Duodenal mucosa (tissue), 2 donors: ENCODE measurements at regions not wholly inside any gene's neighbourhood (a gene's known extent, or its start where the extent isn't known, plus 50 kb on each side); places are given as distances from the start of the nearest gene placed in this dataset.

Experiments
- H3K27ac ChIP-seq: one replicate; pipeline ENCODE4 v1.7.0; 2013; ENCODE audit warnings: low read depth, low read length
- H3K27me3 ChIP-seq, 2 donors: one replicate each; pipeline ENCODE4 v1.7.0; 2013; ENCODE audit warnings: low read length in 2 of 2, control low read depth in 1 of 2; ENCODE audit not compliant: insufficient read depth in 2 of 2, control insufficient read depth in 1 of 2
- H3K36me3 ChIP-seq, 2 donors: one replicate each; pipeline ENCODE4 v1.7.0; 2013; ENCODE audit warnings: low read length in 2 of 2, control low read depth in 1 of 2; ENCODE audit not compliant: insufficient read depth in 2 of 2, control insufficient read depth in 1 of 2
- H3K4me1 ChIP-seq, 2 donors: one replicate each; pipeline ENCODE4 v1.7.0; 2013; ENCODE audit warnings: low read length in 2 of 2, control low read depth in 1 of 2; ENCODE audit not compliant: insufficient read depth in 2 of 2, control insufficient read depth in 1 of 2
- H3K4me3 ChIP-seq, 2 donors: one replicate each; pipeline ENCODE4 v1.7.0; 2013; ENCODE audit warnings: low read length in 2 of 2, low read depth in 1 of 2
- H3K9ac ChIP-seq, 2 donors: one replicate each; pipeline ENCODE4 v1.7.0; 2013; ENCODE audit warnings: low read length in 2 of 2, low read depth in 1 of 2
- H3K9me3 ChIP-seq, 2 donors: one replicate each; pipeline ENCODE4 v1.7.0; 2013; ENCODE audit warnings: low read length in 2 of 2, control low read depth in 1 of 2; ENCODE audit not compliant: control insufficient read depth in 1 of 2

DNA sequence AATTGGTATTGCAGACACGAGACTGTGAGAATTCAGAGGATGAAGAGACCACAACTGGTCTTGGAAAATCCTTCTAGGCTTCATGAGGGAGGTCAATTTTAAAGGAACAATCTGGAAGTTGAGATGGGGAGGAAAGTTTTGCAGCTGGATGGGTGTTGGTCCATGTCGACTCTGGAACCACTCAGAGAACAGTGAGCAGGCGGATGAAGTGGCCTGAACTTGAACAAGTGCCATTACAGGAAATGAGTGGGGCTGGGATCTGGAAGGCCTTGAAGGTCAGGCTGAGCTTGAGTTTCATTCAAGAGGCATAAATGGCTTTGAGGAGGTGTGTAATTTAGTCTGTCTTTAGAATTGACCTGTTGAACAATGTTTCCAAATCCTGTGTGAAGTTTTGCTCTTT, 140.9 kb downstream of the GALC start:
- Histone ChIP-seq H3K27ac (no peak overlapping the region), H3K9me3 (no peaks in the 10 kb centered on the region), H3K4me3 (no peak overlapping the region), H3K9ac (no peak overlapping the region), H3K36me3 (no peaks in the 10 kb centered on the region), H3K27me3 (no peaks in the 10 kb centered on the region), H3K4me1 (no peaks in the 10 kb centered on the region)

DNA sequence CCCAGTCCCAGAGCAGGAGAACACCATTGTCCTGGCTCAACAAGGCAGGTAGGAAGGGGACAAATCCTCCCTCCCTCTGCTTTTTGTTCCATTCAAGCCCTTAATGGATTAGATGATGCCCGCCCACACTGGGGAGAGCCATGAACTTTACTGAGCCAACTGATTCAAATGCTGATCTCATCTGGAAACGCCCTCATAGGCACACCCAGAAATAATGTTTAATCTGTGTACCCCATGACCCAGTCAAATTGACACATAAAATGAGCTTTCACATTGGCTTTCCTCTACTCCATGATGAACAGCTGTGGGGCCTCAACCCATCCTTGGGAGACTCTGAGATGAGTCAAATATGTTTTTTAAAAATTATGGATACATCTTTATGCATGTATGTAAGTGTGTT, 141.8 kb downstream of the GALC start:
- H3K4me1 ChIP-seq = no peaks in the 10 kb centered on the region
- no peak overlapping the region for H3K9ac ChIP-seq
- H3K9me3 ChIP-seq = no peaks in the 10 kb centered on the region
- H3K4me3 ChIP-seq = no peak overlapping the region
- no peaks in the 10 kb centered on the region for H3K27me3 ChIP-seq
- H3K27ac ChIP-seq = no peak overlapping the region
- no peaks in the 10 kb centered on the region for H3K36me3 ChIP-seq

DNA sequence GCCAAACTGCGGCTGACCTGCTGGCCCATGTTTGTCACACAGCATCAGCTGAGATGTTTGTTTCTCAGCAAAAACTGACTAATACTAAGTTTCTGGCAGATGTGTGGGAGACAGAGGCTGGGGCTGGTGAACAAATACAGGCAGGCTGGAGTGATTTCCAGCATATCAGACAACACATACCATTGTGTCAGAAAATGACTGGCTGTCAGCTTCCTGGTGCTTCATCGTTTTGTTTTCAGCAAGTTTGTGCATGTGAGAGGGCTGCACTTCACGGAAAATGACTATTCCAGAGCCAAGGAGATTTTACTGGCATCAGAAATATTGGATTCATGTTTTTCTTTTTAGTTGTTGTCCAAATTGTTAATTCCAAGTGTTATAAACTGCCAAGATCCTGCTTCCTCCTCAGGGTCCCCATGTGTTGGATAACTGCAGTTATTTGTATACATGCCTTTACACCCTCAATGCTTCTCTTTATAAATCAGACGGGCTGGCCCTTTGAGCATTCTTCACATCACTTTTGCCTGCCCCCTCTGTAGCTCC, 145.7 kb downstream of the GALC start:
- no peaks in the 10 kb centered on the region for H3K36me3 ChIP-seq
- H3K4me1 ChIP-seq = no peaks in the 10 kb centered on the region
- no peak overlapping the region for H3K4me3 ChIP-seq
- no peak overlapping the region for H3K9ac ChIP-seq
- H3K27me3 ChIP-seq = no peaks in the 10 kb centered on the region
- H3K9me3 ChIP-seq = no peaks in the 10 kb centered on the region
- no peak overlapping the region for H3K27ac ChIP-seq

DNA sequence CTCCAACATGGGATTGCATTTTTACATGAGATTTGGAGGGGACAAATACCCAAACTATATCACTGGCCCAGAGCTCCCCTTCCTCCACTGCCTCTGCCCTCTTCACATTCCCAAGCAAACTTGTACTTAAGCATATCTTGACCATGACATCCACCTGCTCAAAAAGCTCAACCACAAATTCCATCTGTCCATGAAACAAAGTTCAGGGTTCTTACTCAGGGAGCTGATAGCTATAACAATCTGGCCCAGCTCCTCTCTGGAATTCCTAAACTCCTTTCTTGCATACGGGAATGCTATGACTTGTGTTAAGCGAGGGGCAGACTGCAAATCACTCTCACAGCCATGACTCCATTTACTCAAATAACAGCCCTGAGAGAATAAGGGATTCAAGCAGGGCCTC, 152.1 kb downstream of the GALC start:
- Histone ChIP-seq H3K27ac (no peak overlapping the region), H3K27me3 (no peaks in the 10 kb centered on the region), H3K4me1 (no peaks in the 10 kb centered on the region), H3K9me3 (no peaks in the 10 kb centered on the region), H3K4me3 (no peak overlapping the region), H3K9ac (no peak overlapping the region), H3K36me3 (no peaks in the 10 kb centered on the region)

DNA sequence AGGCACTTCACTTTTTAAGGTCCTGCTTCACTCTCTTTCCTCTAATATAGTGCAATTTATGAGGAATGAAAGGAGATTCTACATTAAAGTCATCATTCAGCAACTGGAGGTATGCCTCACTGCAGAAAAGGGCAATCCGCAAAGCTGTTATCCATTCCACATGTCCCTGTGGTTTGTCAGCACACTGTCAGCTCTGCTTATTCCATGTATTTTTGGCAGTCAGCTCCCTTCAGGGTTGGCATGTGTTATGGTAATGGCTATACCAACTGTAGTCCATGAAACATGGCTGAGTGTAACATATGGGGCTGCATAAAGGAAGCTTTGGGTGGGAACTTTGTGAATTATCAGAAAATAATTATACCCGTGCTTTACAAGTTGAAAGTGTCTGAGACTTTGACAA, 154.1 kb downstream of the GALC start:
- Histone ChIP-seq H3K4me1 (no peaks in the 10 kb centered on the region), H3K9me3 (no peaks in the 10 kb centered on the region), H3K9ac (no peak overlapping the region), H3K36me3 (no peaks in the 10 kb centered on the region), H3K4me3 (no peak overlapping the region), H3K27ac (no peak overlapping the region), H3K27me3 (no peaks in the 10 kb centered on the region)

DNA sequence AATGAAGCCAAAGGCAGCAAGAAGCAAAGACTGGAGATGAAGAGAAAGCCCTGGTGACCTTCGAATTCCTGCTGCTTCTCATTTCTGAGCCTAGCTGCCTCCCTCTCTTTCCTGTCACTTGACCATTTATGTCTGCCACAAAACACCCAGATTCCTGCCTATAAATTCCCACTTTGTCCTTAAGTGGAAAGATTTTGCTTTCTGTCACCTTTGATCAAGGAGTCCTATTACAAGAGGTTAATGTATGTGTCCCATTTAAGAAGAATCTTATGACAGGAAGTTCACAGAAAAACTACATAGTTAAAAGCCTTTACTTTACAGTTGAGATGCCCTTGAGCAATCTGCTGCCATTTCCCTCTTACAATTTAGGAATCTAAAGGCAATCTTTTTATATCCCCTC, 155.7 kb downstream of the GALC start:
- Histone ChIP-seq H3K36me3 (no peaks in the 10 kb centered on the region), H3K4me3 (no peak overlapping the region), H3K9ac (no peak overlapping the region), H3K27me3 (no peaks in the 10 kb centered on the region), H3K9me3 (no peaks in the 10 kb centered on the region), H3K27ac (no peak overlapping the region), H3K4me1 (no peaks in the 10 kb centered on the region)

DNA sequence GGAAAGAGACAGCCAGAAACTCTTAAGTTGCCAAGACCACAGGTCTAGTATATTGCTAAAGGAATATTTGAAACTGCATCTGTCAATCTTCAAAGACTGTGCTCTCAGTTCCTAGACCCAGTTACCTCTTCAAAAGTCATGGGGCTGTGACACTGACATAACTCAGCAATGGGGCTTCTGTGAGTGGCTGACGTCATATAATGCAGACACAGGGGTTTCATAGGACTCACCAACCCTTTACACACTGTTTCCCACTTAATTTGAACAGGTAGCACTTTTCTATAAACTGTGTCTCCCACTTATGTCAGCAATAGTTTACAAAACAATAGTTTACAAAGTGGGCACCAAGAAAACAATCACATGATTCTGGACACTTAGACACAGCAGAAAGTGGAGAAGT, 158.4 kb downstream of the GALC start:
- no peaks in the 10 kb centered on the region for H3K27me3 ChIP-seq
- no peaks in the 10 kb centered on the region for H3K9me3 ChIP-seq
- H3K27ac ChIP-seq = no peak overlapping the region
- no peak overlapping the region for H3K9ac ChIP-seq
- H3K4me3 ChIP-seq = no peak overlapping the region
- H3K4me1 ChIP-seq = no peaks in the 10 kb centered on the region
- H3K36me3 ChIP-seq = no peaks in the 10 kb centered on the region

DNA sequence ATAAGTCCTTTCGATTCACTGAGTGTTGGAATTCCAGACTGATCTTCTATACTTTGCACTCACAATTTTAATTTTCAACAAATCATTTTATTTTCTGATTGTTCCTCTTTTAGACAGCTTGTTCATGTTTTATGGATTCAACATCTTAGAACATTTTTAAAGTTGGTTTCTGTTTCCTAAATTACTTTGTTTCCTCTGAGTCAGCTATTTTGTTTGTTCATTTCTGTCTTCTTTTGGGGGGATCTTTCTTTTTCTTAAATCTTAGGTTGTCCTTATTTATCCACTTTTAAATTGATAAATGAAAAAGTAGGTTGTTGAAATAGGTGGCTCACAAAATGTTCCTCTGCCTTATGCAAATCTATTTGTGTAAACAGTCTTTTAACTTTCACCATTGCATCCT, 160.0 kb downstream of the GALC start:
- Histone ChIP-seq H3K27ac (no peak overlapping the region), H3K4me3 (no peak overlapping the region), H3K9me3 (no peaks in the 10 kb centered on the region), H3K4me1 (no peaks in the 10 kb centered on the region), H3K9ac (no peak overlapping the region), H3K27me3 (no peaks in the 10 kb centered on the region), H3K36me3 (no peaks in the 10 kb centered on the region)

DNA sequence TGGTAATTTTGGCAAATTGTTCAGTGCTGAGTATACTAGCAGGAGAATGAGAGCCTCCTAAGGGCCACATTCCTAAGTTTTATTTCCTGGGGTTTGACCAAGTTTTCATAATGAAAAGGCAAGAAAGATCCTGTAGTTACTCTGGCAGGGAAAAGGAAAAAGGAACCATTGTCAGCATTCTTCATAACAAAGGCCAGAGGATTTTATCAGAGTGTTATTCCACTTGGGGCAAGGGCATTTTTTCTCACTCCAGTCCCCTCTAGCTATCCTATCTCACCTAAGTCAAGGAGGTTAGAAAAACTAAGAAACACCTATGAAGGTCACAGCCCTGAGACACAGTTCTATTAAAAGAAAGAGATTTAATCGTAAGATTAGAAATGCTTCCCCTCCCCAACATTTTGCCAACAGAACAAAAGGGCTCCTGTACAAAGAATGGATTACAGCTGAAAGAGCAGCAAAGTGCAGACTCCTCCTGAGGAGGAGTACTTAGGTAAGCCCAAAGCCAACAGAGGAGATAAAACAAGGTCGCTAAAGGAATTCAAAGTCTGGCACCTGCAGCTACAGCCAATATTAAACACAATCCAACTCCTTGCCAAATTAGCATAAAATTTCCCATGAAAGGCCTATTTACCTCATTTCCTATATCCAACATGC, 162.4 kb downstream of the GALC start:
- no peaks in the 10 kb centered on the region for H3K27me3 ChIP-seq
- H3K4me3 ChIP-seq = no peak overlapping the region
- no peaks in the 10 kb centered on the region for H3K9me3 ChIP-seq
- H3K4me1 ChIP-seq = no peaks in the 10 kb centered on the region
- H3K36me3 ChIP-seq = no peaks in the 10 kb centered on the region
- no peak overlapping the region for H3K27ac ChIP-seq
- no peak overlapping the region for H3K9ac ChIP-seq

DNA sequence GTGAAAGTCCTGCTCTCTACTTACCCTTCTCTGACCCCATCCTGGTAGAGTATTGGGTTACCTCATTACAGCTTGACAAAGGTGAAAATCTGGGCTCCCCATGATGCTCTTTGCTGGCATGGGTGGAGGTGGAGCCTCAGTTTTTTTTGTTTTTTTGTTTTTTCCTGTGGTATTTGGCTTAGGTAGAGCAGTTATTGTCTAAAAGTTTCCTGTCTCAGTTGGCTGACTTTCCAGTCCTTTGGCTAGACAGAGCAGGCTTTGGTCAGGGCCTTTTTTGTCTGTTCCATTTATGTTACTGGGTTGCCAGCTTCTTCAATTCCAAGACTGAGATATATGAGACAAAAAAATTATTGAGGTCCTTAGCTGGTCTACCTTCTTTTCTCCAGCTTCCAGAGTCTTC, 163.4 kb downstream of the GALC start:
- Histone ChIP-seq H3K9ac (no peak overlapping the region), H3K27me3 (no peaks in the 10 kb centered on the region), H3K4me1 (no peaks in the 10 kb centered on the region), H3K9me3 (no peaks in the 10 kb centered on the region), H3K27ac (no peak overlapping the region), H3K36me3 (no peaks in the 10 kb centered on the region), H3K4me3 (no peak overlapping the region)

DNA sequence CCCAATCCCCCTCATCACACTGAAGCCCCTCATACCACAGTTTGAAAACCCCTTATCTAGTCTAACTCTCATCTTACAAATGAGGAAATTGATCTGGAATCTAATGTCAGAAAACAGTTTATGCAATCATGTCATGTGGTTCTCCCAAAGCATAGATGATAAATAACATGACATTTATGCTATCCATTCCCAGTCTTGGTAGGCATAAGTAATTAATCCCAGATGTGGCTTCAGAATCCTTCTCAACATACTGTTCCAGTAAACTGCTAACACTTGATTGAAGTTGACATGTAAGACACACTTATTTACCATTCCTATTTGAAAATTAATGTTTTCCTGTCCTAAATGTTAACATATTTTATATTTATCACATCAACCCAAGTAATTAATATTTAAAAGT, 168.7 kb downstream of the GALC start:
- H3K9ac ChIP-seq = no peak overlapping the region
- no peaks in the 10 kb centered on the region for H3K4me1 ChIP-seq
- H3K27me3 ChIP-seq = no peaks in the 10 kb centered on the region
- H3K9me3 ChIP-seq = no peaks in the 10 kb centered on the region
- H3K27ac ChIP-seq = no peak overlapping the region
- H3K4me3 ChIP-seq = no peak overlapping the region
- H3K36me3 ChIP-seq = no peaks in the 10 kb centered on the region
